GM21529 (cell line): ENCODE measurements at regions not wholly inside any gene's neighbourhood (a gene's known extent, or its start where the extent isn't known, plus 50 kb on each side); places are given as distances from the start of the nearest gene placed in this dataset.

Experiments
- ATAC-seq: cut with Tn5 transposase; IDR thresholded peaks from one replicate; pipeline ENCODE4 v1.9.1; 2021; ENCODE audit not compliant: unreplicated experiment

GRCh38 chr12:97921979-97922722, 459.5 kb downstream of the RMST start:
- ATAC-seq, result no peak

GRCh38 chr12:97923546-97923945, 460.9 kb downstream of the RMST start:
- ATAC-seq, result no peak

- no peak for ATAC-seq
Observed at GRCh38 chr12:97924122-97924521, 461.5 kb downstream of the RMST start.

- no peak for ATAC-seq
Observed at GRCh38 chr12:97927977-97928376, 465.4 kb downstream of the RMST start.

DNA sequence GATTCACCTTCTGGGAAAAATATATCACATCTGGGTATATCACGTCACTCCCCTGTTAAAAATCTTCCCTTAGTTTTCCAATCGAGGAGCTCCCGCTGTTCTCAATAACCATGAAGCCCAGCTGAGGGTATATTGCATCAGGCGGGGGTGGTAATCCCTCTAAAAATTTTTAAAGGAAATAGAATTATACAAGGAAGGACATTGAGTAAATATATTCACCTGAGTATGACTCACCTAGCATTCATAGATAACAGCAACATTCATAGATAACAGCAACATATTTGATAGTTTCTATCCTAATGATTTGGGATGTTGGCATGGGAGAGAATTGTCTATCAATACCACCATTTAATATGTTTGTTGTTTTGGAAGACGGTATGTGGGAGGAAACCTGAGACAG, 473.6 kb downstream of the RMST start:
- no peak for ATAC-seq

GRCh38 chr12:97938031-97938430, 475.4 kb downstream of the RMST start:
- no peak for ATAC-seq

DNA sequence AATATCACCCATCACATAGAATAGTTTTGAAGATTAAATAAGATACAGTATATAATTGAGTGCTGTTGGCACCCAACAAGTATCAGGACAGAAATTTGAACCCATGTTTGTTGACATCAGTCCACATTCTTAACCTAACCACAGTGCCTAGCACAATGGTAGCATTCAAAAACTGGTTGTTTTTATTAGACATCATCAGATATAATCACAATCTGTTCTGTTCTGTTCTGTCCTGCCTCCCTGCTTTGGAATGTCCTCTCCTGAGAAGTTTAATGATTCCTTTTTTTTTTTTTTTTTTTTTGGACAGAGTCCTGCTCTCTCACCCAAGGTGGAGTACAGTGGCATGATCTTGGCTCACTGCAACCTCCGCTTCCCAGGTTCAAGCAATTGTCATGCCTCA, 476.6 kb downstream of the RMST start:
- no peak for ATAC-seq

GRCh38 chr12:97940105-97940504, 477.5 kb downstream of the RMST start:
- no peak for ATAC-seq

DNA sequence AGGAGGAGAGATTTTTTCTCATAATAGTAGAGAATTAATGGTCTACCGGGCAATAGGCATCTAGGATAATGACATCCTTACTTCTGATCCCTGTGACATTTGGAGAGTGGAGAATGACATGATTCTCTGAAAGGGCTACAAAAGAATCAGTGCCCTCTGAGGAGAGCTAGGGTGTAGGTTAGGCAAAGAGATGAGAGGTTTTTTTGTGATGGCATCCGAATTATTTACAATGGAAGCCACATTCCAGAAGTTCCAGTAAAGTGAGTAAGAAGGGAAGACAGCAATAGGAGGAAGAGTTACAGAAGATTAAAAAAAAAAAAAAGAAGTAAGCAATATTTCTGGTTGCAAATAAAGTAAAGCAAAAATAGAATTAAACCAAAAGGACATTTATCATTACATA, 478.0 kb downstream of the RMST start:
- no peak for ATAC-seq

GRCh38 chr12:97941686-97942354, 479.2 kb downstream of the RMST start:
- no peak for ATAC-seq

GRCh38 chr12:97943359-97943758, 480.8 kb downstream of the RMST start:
- ATAC-seq, result no peak

- no peak for ATAC-seq
Observed at GRCh38 chr12:97944576-97944975, 482.0 kb downstream of the RMST start.

DNA sequence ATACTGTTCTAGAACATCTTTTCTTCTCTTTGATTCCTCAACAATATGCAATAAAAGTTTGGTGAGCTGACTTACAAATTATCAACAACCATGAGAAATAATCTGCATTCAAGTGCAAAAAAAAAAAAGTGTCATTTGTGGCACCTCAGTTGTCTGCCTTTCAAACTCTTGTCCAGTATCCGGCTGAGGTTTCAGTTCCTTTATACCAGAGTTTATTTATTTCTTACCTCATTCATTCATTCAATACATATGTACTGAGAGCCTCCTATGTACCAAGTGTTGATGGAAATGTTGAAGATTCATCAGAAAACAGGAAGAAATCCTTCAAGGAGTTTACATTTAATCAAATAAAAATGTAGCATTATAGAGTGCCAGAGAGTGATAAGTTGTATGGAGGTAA, 484.1 kb downstream of the RMST start:
- no peak for ATAC-seq

DNA sequence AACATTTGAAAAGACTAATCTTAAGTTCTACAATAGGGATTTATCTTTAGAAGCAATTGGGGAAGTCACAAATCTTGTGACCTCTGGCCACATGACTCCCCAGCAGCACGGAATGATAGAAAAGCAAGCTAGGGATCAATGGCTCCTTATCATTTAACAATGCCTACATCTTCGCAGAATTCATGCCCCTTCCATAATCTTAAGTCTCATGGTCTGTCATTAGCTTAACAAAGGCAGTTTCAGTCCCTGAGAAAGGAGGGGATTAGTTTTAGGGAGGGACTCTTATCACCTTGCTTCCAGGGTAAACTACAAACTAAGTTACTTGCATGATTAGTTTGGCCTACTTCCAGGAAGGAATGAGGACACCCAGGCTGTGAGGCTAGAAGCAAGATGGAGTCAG, 486.0 kb downstream of the RMST start:
- ATAC-seq, result no peak

- no peak for ATAC-seq
Observed at GRCh38 chr12:97951239-97951638, 488.6 kb downstream of the RMST start.

DNA sequence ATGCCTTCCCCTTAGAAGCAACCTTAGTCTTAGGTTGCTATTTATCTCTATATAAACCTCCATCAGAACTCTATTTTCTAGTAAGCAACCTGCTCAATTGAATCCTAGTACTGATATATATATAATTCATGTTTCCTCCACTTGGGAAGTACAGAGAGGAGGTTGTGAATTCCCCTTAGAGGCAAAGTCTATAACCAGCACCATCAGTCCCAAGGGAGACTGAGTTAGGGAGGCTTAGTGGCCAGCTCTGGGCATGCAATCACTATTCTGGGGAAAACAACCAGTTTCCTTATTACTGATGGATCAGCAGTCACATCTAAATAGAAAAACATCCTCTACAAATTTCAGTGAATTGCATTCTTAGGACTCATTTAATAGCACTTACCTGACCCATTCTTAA, 489.1 kb downstream of the RMST start:
- ATAC-seq, result no peak

GRCh38 chr12:97957109-97957508, 494.5 kb downstream of the RMST start:
- ATAC-seq, result no peak

DNA sequence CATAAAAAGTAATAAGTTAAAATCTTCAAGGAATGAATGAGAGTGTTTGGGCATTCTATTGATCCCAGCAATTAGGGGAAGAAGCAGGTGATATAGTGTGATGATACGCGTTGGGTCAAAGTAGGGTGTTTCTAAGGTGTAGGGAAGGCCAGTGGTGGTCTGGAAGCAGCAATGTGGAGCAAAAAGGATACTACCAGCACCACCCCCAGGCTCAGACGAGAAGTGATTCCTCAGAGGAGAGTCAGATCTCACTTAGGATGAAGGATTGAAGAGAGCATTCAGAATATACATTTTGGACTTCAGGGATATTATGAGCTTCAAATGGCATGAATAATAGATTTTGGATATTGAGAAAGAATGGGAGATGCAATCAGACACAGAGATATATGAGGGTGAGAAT, 497.6 kb downstream of the RMST start:
- no peak for ATAC-seq

GRCh38 chr12:97960741-97961608, 498.4 kb downstream of the RMST start:
- peak; percentile 91 for ATAC-seq

DNA sequence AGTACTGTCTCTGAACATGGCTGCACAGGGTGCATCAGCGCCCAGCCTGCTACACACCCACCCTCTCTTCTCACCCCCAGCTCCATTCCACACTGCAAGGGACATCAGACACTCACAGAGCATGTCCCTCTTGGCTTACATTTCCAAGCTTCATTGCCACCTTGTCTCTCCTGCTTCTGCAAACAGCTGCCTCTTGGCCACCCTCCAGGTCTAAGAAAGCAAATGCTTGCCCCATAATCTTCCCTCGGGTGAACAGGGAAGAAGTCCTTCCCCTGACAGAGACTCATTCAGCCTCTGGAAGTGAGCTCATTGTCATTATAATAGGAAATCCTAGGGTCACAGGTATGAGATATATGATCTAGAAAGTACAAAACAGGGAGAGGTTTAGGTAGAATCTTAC, 505.2 kb downstream of the RMST start:
- no peak for ATAC-seq

DNA sequence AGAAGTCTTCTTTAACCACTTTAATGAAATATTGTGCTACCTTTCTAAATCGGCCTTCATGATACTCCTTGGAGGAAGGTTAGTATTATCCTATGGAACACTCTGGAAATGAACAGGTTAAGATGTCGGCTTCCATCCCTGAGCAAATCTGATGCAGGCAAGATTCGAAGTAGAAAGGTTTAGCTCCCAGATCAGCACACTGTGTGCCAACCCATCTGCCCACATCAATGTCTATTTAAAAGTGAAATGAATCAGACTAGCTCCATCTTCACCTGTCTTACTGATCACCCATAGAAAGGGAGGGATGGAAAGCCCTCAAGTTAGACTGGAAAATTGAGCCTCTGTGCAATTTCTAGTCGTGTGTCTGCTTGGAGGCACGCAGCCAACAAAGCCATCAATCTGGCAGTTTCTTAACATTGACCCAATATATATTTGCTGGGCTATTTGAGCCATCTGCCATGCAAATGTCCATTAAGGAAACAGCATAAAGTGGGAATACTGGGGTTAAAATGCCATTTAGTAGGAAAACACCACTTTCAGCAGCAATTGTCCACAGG, 506.1 kb downstream of the RMST start:
- no peak for ATAC-seq
